GM19452 (cell line): ENCODE measurements at regions not wholly inside any gene's neighbourhood (a gene's known extent, or its start where the extent isn't known, plus 50 kb on each side); places are given as distances from the start of the nearest gene placed in this dataset.
"Not testable (repeated sequence)": the region's sequence is repeated elsewhere in the genome, so short reads cannot be mapped to it uniquely, and the experiment has no call there.

Experiments used
- ATAC-seq: cut with Tn5 transposase; IDR thresholded peaks from one replicate; pipeline ENCODE4 v1.9.1; 2021; ENCODE audit not compliant: unreplicated experiment

DNA sequence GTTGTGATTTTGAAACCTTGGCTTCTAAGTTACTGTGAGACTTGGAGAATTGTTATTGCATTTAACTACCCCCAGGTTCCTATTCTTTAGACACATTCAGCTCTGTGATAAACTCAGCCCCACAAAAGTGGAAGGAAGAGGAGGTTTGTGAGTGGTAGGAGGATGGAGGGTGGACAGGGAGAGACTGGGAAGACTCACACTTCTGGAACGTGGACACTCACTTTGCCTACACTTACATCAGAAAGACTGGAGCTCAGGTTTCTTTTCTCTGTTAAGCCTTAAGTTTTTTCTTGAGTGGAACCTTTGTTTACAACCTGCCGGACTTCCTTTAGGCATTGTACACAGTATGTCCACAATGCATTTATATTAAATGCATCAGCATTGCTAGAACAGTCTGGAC, 99.0 kb downstream of the AREG start:
- ATAC-seq: no peak

DNA sequence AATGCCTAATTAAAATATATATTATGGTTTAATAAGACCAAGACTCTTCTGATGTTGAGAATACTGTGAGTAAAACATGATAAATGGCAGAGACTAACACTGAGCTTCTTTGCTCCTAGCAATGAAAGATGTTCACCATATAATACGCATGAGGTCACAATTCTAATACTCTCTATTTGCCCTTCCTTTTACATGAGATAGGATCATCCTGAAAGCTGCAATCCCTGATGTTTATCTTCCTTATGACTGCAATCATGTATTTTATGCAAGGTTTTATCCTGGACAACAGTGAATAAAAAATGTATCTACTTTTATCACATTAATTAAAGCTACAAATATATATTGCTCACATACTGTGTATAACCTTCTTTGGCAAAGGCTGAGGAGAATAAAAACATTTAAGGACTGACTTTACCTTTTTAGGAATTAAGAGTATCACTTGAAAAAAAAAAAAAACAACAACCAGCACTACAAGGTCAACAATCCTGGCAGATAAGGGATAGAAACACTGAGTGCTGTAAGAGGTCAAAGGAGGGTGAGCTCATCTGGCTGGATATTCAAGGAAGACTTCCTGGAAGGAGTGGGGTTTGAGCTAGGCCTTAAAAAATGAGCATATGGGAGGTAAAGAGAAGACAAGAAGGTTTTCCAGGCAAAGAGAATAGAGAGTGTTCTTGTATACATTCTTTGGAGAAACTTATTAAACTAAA, 99.9 kb downstream of the AREG start:
- no peak for ATAC-seq

DNA sequence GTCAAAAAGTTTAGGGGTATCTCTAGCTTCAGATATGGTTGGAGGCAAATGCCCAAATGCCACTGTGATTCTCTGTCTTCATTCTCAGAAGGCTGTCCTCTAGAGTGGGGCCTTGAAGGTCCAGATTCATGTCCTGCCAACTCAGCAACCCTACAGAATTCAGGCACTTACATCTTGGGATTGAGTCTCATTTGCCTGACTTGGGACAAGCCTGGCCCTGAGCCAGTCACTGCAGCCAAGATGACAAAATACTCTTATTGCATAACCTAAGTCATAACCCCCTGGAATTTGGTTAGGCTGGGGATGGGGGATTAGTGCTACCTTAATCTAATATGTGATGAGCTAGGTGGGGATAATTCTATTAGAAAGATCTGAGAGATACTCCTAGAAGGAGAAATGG, 100.5 kb downstream of the AREG start:
- no peak for ATAC-seq

DNA sequence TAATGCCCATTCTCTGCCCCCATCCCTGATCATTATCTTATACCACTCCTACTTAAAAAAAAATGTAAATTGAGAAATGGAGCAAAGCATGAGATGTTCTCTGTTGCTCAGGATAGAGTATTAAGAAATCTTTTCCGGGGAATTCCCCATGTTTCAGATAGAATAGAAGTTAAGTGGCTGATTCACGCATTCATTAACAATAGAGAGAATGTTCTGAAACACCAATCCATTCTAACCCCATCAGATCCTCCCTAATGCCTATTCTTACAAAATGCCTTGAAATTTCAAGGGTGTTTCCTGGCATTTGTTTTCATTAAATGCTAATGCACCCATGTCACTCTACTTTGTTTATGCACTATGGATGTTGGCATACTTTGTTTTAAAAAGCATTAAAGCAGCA, 101.1 kb downstream of the AREG start:
- ATAC-seq: no peak

DNA sequence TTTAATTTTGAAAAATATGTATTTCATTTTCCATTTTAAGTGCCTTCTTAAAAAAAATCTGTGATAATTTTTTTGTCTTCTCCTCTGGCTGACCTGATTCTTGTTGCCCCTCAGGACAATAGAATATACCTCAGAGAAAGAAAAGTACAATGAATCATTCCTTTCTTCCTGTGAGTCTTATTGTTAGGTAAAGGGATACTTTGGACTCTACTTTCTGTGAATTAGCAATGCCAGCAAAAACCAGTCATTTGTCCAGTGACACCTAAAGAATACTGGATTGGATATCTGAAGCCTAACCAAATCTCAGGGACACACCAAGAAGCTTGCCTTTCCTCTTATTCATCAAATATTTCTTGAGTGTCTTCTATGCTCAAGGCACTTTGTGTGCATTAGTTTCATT, 102.1 kb downstream of the AREG start:
- ATAC-seq: no peak

DNA sequence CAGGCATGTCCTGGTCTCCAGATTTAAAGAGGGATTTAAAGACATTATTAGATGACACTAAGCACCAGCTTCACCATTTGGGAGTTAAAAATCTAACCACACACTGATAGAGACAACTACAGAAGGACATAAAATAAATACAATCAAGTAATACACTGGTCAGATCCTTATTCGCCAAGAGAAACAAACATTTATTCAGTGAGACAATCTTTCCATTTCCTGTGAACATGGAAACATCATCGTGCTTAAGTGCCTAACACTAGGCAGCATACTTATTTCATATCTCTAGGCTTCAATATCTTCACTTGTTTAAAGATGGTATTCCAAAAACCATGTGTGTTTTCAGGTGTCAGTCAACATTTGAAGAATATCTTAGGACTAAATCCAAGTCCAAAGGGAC, 103.6 kb downstream of the AREG start:
- no peak for ATAC-seq

DNA sequence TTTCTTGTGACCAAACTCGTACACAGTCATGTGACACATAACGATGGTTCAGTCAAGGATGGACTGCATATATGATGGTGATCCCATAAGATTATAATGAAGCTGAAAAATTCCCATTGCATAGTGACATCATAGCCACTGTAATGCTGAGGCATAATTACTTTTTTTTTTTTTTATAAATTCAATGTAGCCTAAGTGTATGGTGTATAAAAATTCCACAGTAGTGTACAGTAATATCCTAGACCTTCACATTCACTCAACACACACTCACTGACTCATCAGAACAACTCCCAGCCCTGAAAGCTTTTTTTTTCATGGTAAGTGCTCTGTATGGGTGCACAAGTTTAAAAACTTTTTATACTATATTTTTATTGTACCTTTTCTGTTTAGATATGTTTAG, 105.0 kb downstream of the AREG start:
- ATAC-seq: no peak

DNA sequence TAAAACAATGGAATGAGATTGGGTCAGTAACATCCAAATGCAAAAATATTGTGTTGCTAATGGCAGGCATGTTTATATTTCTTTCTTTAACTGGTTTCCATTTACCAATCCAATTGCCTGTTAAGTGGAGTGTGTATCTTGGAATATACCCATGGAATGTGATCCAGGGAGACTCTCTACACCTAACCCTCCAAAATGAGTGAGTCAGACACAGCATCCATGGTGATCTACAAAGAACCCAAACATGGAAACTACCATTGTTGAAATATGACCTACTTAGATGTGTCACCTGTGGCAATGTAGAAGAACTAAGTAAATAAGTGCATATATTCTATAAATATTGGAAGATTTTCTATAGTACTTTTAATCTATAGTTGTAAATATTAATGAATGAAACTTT, 110.3 kb downstream of the AREG start:
- ATAC-seq: no peak

DNA sequence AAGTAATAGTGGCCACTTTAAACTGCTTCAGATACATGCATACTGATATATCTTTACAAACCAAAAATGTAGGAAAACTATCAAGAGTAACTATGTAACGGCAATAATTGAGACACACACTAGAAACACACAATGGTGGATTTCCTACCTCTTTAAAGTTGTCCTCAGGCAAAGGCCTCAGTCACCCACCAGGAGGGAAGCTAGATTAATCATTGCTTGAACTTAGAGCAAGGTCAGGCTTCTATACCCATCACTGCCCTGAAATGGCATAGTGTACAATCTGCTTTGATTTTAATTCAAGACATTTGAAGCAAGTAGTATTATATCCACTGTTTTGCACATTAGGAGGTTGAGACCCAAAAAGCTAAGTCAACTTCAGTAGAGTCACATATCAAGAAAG, 110.9 kb downstream of the AREG start:
- ATAC-seq: no peak

DNA sequence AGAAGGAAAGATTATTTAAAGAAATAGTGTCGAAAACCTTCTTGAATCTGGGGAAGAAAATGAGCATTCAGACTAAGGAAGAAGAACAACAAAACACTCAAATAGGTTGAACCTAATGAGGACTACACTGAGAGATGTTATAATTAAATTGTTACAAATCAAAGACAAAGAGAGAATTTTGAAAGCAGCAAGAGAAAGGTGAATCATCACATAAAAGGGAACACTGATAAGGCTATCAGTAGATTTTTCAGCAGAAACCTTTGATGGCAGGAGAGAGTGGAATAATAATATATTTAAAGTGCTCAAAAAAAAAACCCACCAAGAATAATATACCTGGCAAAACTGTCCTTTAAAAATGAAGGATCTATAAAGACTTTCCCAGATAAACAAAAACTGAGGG, 114.9 kb downstream of the AREG start:
- ATAC-seq: no peak

DNA sequence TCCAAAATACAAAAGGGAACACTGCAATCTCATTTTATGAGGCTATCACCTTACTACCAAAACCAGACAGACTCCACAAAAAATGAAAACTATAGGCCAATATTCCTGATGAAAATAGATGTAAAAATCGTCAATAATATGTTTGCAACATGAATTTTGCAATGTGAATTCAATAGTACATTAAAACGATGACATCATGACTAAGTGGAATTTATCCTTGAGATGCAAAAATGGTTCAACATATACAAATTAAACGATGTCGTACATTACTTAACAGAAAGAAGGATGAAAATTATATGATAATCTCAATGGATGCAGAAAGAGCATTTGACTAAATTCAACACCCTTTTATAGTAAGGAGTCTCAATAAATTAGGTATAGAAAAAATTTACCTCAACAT, 123.0 kb downstream of the AREG start:
- no peak for ATAC-seq

DNA sequence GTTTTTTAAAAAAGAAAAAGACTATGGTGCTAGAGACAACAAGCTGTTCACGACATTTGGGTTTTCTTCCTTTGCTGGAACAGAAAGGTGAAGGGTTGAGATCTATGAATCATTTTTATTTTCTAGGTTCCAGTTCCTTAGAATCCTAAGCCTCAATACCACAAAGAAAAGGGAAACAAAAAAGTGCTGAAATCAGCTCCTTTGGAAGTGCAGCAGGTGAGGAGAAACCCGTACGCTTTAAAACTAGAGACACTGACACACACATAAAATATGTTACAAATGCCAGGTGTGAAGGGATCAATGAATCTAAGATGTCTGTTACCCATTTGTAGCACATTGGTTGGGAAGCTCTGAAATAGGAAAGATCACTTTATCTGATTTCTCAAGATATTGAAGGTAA, 125.2 kb downstream of the AREG start:
- no peak for ATAC-seq

DNA sequence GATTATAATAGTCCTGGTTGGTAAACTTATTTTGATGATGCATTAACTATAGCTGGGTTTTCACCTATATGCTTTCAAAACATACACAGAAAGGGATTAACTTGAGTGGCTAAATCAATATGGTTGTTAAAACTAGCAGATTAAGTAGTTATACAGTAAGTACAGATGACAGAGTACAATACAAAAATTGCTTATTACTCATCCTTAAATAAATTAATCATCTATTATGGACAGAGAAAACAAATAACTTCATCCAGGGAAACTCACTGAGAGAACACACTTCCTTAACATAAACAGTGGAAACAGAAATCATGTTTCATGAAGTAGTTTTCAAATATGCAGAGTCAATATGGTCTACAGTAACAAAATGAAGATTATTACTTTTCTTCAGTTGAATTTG, 133.4 kb downstream of the AREG start:
- no peak for ATAC-seq

DNA sequence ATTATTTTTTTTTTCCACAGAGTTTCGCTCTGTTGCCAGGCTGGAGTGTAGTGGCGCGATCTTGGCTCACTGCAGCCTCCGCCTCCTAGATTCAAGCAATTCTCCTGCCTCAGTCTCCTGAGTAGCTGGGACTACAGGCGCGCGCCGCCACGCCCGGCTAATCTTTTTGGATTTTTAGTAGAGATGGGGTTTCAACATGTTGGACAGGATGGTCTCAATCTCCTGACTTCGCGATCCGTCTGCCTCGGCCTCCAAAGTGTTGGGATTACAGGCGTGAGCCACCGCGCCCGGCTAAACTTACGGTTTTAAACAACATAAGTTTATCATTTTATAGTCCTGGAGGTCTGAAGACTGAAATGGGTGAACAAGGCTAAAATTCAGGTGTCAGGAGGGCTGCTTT, 133.9 kb downstream of the AREG start:
- not testable (repeated sequence) for ATAC-seq

DNA sequence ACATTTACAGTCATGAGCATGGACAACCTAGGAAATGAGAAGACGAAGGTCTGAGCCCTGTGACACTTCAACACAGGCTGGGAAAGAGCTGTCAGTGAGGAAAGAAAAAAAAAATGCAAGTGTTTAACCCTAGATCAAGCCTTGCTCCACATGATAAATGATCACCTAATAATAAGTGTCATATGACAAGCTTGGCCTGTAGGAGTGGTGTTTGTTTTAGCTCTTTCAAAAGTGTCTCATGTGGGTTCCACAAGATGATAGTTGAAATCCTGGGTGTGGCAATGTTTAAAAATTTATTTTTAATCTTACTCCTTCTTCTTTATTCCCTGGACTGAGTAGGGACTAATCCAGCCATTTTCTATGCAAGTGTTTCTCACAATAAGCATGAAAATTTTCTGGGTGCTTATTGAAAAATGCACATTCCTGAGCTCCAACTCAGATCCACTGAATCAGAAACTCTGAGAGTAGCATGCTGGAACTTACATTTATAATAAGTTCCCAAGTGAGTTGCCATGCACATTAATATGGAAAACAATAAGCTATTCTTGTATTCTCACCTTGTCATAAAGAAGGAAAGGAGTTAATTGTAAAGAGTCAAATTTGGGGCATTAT, 138.3 kb downstream of the AREG start:
- no peak for ATAC-seq

DNA sequence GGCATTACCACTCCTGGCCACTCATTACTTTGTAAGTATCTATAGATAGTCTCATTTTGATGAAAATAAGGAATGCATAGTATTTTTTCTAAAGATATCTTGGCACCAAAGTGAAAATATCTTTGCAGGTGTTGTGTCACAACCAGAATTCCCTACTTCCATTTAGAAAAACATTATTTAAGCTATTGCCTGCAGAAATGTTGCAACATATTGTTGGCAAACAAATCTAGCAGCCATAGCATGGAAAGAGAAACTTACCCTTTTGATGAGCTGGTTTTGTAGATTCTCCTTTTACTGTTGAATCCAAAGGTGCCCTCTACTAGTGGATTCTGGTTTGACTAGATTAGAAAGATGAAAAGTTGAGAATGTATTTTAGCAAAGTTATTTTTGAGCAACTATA, 138.8 kb downstream of the AREG start:
- ATAC-seq: no peak

DNA sequence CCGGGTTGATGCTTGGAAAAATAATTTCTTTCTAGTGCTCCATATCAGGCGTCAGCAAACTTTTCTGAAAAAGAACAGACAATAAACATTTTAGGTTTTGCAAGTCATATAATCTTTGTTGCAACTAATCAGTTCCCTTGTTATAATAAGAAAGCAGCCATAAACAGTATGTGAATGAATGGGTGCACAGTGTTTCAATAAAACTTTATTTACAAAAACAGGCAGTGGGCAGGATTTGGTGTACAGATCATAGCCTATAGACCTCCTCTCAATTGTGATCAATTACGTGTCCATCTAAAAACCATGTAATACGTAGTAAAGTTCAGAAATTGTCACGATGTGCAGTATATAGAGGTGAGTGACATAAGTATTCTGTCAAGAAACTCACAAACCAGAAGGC, 143.4 kb downstream of the AREG start:
- ATAC-seq: no peak

DNA sequence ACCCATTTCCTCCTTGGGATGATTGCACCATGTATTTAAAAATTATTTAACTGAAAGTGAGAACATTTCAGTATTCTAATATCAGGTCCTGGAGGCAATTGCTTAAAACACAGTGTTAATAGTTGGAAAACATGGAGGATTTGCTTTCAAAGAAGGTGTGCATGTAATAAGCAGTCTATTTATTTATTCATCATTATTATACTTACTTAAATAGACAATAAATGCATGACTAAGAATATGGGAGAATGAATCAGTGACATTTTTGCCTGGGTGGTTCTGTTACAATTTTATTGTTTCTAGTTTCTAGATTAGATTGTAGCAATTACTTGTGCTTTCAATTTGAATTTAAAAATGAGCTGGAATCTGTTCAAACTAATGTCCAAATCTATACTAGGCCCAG, 145.5 kb downstream of the AREG start:
- ATAC-seq: no peak

DNA sequence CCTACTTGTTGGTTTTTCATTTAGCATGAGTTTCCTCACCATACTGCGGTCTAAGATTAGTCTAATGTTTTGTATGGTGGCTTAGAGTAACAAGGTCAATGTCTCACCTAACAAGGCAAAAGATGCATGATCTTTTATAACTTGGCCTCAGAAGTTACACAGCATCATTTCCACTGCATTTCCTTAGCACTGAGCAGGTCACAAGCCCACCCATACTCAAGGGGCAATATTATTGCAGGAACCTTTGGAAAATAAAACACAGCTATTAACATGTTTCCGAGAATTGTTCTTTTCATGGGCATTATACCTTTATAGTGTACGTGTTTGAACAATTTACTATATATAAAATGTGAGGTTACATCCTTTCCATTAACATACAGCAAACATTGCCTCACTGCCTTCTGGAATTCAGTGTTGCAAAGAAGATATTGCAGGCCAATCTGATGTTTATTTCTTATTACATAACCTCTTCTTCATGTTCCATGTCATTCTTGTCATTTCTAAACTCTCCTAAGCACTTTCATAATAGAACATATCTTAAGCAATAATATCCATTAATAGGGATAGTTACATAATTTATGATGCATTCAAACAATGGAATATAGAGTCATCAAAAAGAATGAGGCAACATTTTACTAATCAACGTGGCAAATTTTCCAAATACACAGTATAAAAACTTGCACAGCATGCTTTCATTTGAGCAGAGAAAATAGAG, 153.8 kb downstream of the AREG start:
- ATAC-seq: no peak

DNA sequence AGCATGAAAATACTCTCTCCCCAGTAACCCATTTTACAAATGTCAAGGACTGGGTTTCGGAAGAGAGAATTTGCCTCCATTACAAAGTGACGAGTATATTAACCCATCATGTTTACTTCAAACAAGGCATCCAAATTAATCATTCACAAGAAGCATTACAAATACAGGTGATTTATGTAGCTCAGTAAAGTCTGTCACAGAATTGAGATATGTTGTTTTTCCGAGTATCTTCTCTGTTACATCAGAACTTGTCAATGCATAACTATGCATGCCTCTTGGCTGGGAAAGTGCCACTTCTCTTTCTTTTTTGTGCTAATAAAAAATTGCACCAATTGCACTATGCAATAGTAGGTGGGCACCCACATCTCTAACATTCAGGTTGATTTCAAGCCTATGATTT, 158.2 kb downstream of the AREG start:
- no peak for ATAC-seq

DNA sequence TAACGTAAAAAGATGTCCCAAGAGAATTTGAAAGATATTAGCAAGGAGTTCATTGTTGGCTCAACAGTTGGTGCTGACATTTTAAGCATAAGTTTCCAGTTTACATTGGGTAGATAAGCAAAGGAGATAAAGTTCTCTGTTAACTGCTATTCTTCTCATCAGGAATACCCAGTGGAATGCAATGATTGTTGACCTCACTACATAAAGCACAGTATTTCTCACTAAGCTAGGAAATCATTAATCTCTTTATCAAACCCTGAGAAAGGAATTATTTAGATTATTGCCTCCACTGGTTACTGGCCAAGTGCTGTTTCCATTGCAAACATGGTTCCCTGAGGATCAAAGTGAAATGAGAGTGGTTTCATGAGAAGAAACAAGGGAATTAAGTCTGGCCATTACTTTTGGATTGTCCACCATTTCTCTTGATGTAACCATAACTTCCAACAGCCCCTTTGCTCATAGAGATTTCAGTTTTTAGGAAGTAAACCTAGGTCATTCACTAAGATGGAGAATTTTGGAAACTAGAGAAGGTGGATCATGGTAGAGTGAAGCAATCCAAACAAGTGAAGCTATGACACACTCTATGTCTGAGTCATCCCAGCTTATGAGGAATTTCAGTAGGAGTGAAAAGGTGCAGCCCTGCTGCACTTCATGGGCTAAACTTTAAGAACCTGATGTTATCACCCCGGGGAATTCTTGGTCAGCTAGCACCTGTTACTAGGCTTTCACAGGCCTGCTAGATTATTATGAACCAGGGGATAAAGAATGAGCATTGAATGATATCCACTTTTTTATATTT, 163.4 kb downstream of the AREG start:
- no peak for ATAC-seq

DNA sequence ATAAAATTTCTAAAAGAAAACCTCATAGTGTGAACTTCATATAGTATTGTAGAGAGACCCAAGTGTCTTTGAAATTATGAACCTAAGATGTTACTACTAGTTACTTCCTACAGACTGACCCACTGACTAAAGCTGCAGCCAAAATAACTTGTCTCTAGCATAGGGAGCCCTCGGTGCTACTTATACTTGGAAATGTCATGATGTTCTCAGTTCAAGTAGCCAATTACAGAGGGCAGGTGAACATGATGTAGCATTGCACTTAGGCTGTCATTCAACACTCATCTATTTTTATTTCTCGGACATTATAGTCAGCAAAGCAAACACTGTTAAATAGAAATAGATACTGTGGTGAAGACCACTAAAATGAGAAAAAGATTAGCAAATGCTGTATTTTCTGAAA, 165.6 kb downstream of the AREG start:
- no peak for ATAC-seq
